Activated CD8-positive, alpha-beta memory T cell treated with anti-CD3 and anti-CD28 coated beads for 36 hours (primary cell): ENCODE measurements at regions not wholly inside any gene's neighbourhood (a gene's known extent, or its start where the extent isn't known, plus 50 kb on each side); places are given as distances from the start of the nearest gene placed in this dataset.

Source experiments
- CTCF ChIA-PET: fragments of 350-600 bp; sonication (Branson Sonifier 250); formaldehyde crosslinking; loops from one replicate; lab custom pipeline; 2021; ENCODE audit warnings: antibody characterized with exemption; lab: Charles Lee
- POLR2A ChIA-PET: fragments of 350-600 bp; sonication (Branson Sonifier 250); formaldehyde crosslinking; loops from one replicate; lab custom pipeline; 2021; ENCODE audit warnings: antibody characterized with exemption; lab: Charles Lee

DNA sequence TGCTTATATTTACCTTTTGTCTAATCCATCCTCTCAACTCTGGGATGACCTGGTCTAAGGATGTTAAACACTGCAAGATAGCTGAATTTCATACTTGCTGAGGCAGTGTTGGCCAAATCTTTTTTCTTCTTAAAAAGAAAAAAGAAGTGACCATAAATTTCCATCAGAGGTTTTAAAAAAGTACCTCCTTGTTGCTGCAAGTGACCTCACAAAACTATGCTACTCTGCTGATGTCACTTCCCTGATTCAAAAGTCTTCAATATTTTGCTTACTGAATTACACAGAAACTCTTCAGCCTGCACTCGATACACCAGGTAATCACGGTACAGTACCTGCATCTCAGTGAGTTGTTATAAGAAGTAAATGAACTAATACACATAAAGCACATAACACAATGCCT, 107.2 kb upstream of the PRDM1 start:
- POLR2A ChIA-PET = no interaction called here
- CTCF ChIA-PET = no interaction called here

DNA sequence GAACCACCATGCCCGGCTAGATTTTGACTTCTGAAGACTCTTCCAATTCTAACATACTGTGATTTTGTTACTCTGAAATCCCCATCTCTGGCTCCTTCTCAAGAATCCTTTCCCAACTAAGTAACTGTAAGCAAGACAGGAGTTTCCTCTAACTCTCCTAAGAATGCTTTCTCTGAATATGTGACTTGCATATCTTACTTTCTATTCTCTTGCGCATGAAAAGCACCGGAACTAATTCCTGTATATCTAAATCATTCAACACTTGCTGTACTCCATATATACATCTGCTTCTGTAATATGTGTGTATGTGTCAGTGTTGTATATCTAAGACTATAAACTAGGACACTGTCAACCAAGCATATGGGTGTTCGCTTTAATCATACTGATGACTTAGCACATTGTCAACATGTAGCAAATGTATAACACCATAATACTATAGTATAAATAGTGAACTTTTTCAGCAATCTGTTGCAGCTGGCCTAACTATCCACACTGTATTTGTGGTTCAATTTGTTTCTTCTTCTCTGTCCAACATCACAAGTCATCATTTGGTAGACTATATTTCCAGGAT, 108.1 kb upstream of the PRDM1 start:
- CTCF ChIA-PET = no interaction called here
- POLR2A ChIA-PET = no interaction called here

GRCh38 chr6:105974986-105975385, 111.2 kb upstream of the PRDM1 start:
- CTCF ChIA-PET = no interaction called here
- POLR2A ChIA-PET = no interaction called here

DNA sequence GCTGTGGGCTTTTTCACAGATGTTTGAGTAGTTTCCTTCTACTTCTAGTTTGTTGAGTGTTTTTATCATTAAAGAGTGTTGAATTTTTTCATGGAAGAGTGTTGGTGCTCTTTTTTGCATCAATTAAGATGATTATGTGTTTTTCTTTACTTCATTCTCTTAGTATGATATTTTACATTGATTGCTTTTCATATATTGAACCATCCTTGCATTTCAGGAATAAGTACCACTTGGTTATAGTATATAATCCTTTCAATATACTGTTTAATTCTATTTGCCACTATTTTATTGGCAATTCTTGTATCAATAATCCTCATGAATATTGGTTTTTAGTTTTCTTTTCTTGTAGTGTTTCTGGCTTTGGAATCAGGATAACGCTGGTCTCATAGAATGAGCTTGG, 113.7 kb upstream of the PRDM1 start:
- POLR2A ChIA-PET = no interaction called here
- CTCF ChIA-PET = no interaction called here

- ChIA-PET CTCF (no interaction called here), POLR2A (no interaction called here)
These were observed 117.4 kb upstream of the PRDM1 start for GRCh38 chr6:105968603-105969333.

DNA sequence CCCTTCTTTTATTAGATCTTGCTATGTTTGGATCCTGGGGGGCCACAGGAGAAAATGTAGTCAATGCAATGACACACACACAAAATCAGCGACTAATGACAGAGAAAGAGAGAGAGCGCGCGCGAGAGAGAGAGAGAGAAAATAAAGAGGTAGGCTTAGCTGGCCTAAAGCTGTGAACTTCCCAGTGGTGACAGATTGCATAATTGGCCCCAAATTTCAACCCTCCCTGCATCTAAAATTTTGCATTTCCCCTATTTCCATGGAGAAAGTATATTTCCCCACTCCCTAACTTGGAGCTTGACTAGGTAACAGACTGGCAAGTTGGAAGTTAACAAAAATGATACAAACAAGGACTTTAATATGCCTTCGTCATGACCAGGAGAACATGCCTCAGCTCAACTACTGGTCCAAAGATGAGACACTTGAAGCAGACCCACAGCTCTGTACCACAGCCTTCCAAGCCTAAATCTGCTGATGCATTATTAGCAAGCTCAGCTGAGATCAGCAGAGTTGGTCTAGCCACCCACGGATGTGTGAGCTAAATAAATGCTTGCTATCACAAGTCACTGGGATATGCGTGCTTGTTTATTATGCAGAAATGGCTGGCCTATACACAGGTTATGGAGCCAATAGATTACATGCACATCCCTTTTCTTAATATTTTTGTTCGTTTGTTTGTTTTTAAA, 118.1 kb upstream of the PRDM1 start:
- ChIA-PET CTCF (no interaction called here), POLR2A (no interaction called here)

DNA sequence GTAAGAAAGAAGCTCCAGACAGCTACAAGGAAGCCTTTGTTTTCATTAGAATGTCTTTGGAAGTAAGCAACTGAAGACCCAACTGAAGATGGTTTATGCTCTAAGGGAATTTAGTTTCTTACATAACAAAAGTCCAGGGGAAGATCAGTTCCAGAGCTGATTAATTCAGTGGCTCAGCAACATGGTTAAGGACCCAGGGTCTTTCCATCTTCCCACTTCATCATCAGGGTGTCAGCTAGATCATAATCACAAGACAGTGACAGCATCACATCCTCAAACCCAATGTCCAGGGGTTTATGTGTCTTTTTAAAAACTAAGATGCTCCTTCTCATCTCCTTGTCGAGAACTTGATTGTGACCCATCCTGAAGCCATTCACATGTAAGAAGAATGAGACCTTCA, 119.7 kb upstream of the PRDM1 start:
- ChIA-PET CTCF (no interaction called here), POLR2A (no interaction called here)

DNA sequence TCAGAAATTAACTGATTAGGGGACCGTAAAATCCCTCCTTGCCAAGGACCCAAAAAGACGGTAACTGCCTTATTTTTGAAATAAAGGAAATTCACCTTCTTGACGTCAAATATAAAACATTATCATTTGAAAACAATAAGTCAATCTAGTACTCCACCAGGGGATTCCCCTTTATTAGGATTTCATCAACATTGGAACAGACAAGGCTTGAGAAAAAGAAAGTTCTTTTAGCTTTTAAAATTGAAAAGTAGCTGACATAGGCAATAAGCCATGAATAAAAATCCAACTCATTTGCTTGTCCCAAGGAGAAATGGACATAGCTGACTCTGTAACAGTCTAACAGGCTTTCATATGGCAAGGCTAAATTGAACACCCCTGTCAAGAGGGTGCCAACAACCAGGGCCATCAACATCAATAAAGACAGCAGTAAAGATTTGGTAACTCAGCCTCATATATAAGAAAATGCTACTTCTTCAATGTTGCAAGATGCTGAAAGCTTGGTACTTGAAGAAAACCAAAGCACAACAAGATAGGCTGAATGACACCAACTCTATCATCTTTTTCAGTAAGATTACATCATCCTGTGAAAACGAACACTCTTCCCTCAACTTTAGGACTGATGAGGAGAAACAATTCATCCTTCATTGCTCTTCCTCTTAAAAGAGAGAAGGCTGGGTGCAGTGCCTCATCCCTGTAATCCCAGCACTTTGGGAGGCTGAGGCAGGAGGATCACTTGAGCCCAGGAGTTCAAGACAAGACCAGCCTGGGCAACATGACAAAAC, 121.0 kb upstream of the PRDM1 start:
- POLR2A ChIA-PET = no interaction called here
- CTCF ChIA-PET = no interaction called here

DNA sequence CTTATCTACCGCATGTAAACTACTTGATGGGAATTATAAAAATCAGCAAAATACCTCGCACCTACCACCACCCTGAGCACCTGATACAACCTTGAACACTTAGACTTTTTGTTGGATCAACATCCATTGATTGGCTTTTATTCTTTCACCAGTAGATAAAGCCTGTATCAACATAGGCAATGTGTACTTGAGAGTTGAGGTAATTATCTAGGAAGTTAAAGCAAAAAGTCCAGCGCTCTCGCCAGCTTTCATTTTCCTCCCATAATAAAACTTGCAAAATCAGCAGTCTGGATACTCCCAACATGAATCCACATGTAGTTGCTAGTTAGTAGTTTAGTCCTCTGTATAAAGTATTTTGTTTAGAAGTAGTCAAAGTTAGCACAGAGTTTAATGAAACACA, 132.0 kb upstream of the PRDM1 start:
- ChIA-PET CTCF (no interaction called here), POLR2A (no interaction called here)

- POLR2A ChIA-PET = no interaction called here
- CTCF ChIA-PET = interaction anchor here (0.7 kb wide), 1 partner anchor 169 kb away, joined by 3 read pairs; no protein-coding TSS in a partner anchor
These were observed 133.1 kb upstream of the PRDM1 start for GRCh38 chr6:105952772-105953690.

GRCh38 chr6:105952326-105952725, 133.8 kb upstream of the PRDM1 start:
- ChIA-PET CTCF (interaction anchor here (0.7 kb wide), 1 partner anchor 168 kb away, joined by 3 read pairs; no protein-coding TSS in a partner anchor), POLR2A (no interaction called here)

DNA sequence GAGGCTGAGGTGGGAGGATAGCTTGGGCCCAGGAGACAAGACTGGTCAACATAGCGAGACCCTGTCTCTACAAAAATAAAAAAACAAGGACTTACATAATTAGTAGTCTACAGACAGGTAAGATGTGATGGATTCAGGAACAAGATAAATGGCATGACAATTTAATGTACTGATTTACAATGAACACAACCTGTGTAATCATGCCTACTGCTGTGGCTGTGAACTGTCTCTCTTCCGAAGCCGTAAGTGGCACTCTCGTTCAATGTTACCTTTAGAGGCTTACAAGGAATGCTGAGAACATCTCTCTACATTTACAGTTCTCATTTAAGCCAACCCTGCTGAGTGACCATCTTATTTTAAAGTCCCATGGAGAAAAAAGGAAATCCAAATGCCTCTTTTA, 134.8 kb upstream of the PRDM1 start:
- ChIA-PET POLR2A (no interaction called here), CTCF (interaction anchor here (0.7 kb wide), 1 partner anchor 176 kb away, joined by 3 read pairs; no protein-coding TSS in a partner anchor)

GRCh38 chr6:105949869-105950268, 136.3 kb upstream of the PRDM1 start:
- POLR2A ChIA-PET = interaction anchor here (0.6 kb wide), 1 partner anchor 1331 kb away, joined by 3 read pairs; no protein-coding TSS in a partner anchor
- CTCF ChIA-PET = no interaction called here

DNA sequence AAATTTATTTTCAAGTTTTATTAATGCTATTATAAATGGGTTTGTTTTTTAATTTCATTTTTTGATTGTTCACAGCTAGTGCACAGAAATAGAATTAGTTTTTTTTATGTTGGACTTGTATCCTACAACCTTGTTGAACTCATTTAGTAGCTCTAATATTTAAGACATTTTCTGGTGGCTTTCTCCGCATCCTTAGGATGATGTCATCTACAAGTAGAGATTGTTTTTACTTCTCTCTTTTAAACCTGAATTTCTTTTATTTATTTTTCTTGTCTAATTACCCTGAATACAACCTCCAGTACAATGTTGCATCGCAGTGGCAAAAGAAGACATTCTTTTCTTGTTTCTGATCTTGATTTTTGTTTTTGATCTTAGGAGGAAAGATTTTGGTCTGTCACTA, 142.6 kb upstream of the PRDM1 start:
- POLR2A ChIA-PET = no interaction called here
- CTCF ChIA-PET = no interaction called here

GRCh38 chr6:105941621-105942412, 144.3 kb upstream of the PRDM1 start:
- POLR2A ChIA-PET = no interaction called here
- CTCF ChIA-PET = no interaction called here

DNA sequence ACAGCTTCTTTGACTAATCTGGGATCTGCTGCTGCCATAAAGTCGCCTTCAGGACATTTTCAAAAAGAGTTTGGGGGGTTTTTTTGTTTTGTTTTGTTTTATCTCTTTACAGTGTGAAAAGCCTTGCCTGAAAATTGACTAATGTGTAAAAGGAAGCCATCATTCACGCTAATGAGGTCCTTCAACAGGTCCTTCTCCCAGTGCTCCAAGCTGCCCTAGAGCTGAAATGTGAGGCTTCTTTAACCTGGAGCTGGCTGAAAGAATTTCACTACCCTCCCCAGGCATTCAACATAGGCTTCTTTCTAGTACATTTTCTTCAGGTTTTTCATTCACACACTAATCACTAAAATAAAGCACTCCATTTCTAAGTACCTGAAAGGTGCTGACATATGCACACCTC, 145.1 kb upstream of the PRDM1 start:
- POLR2A ChIA-PET = no interaction called here
- CTCF ChIA-PET = no interaction called here

- CTCF ChIA-PET = no interaction called here
- POLR2A ChIA-PET = no interaction called here
These were observed 149.2 kb upstream of the PRDM1 start for GRCh38 chr6:105936972-105937371.

GRCh38 chr6:105935416-105935815, 150.7 kb upstream of the PRDM1 start:
- CTCF ChIA-PET = no interaction called here
- POLR2A ChIA-PET = no interaction called here
